ENCODE measurements at regions not wholly inside any gene's neighbourhood (a gene's known extent, or its start where the extent isn't known, plus 50 kb on each side); places are given as distances from the start of the nearest gene placed in this dataset.

DNA sequence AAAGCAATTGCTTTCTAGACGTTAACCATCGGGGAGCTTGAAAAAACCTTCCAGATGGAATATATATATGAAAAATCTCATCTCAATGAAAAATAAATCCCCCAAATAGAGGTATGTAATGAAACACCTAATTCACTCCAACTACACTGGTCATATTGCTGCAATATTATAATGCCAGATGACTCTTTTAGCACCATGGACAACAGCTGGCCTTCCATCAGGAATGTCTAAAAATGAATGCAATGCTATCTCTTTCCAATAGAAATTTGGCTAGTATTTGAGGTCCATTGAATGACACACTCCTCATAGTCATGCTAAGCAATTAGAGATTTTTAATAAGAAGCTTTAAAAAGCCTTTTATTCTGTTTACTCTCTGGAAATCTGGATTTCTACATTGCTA lies 340.2 kb upstream of the BRINP1 start:
- Histone ChIP-seq H3K36me3 (replicated peaks in 1 of 2; ENCODE audit: control extremely low read depth in 1 of 2, control insufficient read depth in 1 of 2, extremely low read depth in 1 of 2, insufficient read depth in 2 of 2, low read length in 1 of 2) (no peaks in the 10 kb centered on the region), H3K27me3 (replicated peaks in 1 of 4; ENCODE audit: control extremely low read depth in 1 of 4, control insufficient read depth in 3 of 4, insufficient read depth in 4 of 4, low read length in 3 of 4) (no peaks in the 10 kb centered on the region), H3K9me3 (ENCODE audit: control extremely low read depth in 1 of 3, control insufficient read depth in 2 of 3, insufficient read depth in 1 of 3, low read length in 2 of 3) (no peaks in the 10 kb centered on the region), H3K4me1 (ENCODE audit: control insufficient read depth in 2 of 2, insufficient read depth in 2 of 2, low read length in 2 of 2) (no peaks in the 10 kb centered on the region), H3K27ac (ENCODE audit: low read length in 2 of 2) (no peak overlapping the region), H3K79me2 (ENCODE audit: control insufficient read depth, insufficient read depth, low read length) (no peaks in the 10 kb centered on the region), H2AFZ (ENCODE audit: insufficient read depth, low read depth, low read length, poor library complexity, severe bottlenecking) (no peak overlapping the region), H3K4me3 (ENCODE audit: control extremely low read depth in 1 of 5, extremely low read depth in 1 of 5, insufficient read depth in 1 of 5, low read depth in 2 of 5, low read length in 4 of 5) (no peak overlapping the region), H3K4me2 (replicated peaks; ENCODE audit: low read depth, low read length, poor library complexity, severe bottlenecking) (no peak overlapping the region), H4K20me1 (ENCODE audit: control insufficient read depth, insufficient read depth, low read length, poor library complexity, severe bottlenecking) (no peaks in the 10 kb centered on the region), H3K9ac (ENCODE audit: low read length) (no peak overlapping the region)
- ChIA-PET CTCF (no interaction called here), POLR2A (no interaction called here)
- H3K4me3 Mint-ChIP-seq: no peak overlapping the region
- no peak for TF ChIP-seq EZH2 (IDR thresholded peaks at IDR 0.05; ENCODE audit: borderline replicate concordance, insufficient read depth, low read depth, low read length, poor library complexity, severe bottlenecking)
- TF ChIP-seq, protein P1, sequence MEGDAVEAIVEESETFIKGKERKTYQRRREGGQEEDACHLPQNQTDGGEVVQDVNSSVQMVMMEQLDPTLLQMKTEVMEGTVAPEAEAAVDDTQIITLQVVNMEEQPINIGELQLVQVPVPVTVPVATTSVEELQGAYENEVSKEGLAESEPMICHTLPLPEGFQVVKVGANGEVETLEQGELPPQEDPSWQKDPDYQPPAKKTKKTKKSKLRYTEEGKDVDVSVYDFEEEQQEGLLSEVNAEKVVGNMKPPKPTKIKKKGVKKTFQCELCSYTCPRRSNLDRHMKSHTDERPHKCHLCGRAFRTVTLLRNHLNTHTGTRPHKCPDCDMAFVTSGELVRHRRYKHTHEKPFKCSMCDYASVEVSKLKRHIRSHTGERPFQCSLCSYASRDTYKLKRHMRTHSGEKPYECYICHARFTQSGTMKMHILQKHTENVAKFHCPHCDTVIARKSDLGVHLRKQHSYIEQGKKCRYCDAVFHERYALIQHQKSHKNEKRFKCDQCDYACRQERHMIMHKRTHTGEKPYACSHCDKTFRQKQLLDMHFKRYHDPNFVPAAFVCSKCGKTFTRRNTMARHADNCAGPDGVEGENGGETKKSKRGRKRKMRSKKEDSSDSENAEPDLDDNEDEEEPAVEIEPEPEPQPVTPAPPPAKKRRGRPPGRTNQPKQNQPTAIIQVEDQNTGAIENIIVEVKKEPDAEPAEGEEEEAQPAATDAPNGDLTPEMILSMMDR (IDR thresholded peaks at IDR 0.05): no peak
- ATAC-seq (ENCODE audit: low read depth) (no peak), DNase-seq (no peak)
- intact Hi-C loops (cut with micrococcal nuclease): no loop called here
- WGBS (ENCODE audit: insufficient coverage): no CpG with 5 or more reads among the region's 2 CpGs
- peaks cover 5% of the 10 kb centered on the region for H3K27me3 Mint-ChIP-seq
- no peaks in the 10 kb centered on the region for H3K4me1 Mint-ChIP-seq
- H3K27ac Mint-ChIP-seq: no peak overlapping the region
- H3K9me3 Mint-ChIP-seq (ENCODE audit: insufficient read depth): no peaks in the 10 kb centered on the region

DNA sequence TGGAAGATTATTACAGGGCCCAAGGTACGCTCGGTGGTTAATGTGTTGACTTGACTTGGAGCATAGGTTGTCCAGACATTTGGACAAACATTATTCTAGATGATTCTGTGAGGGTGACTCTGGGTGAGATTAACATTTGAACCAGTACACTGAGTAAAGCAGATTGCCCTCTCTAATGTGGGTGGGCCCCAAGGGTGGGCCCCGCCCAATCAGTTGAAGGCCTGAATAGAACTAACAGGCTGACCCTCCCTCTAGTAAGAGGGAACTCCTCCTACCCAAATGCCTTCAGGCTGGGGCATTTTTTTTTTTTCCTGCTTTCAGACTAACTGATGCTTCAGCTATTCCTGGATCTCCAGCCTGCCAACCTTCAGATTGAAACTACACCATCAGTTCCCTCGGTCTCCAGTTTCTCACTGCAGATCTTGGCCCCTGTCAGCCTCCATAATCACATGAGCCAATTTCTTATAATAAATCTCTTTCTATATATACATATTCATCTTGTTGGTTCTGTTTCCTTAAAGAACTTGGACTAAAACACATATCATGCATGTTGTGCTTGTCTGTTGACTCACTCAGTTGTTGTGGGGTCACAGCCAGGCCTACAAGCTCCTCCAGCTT lies 338.1 kb upstream of the BRINP1 start:
- no peak overlapping the region for H3K4me3 Mint-ChIP-seq
- Histone ChIP-seq H3K9ac (ENCODE audit: low read length) (no peak overlapping the region), H4K20me1 (ENCODE audit: control insufficient read depth, insufficient read depth, low read length, poor library complexity, severe bottlenecking) (no peaks in the 10 kb centered on the region), H3K4me3 (ENCODE audit: control extremely low read depth in 1 of 5, extremely low read depth in 1 of 5, insufficient read depth in 1 of 5, low read depth in 2 of 5, low read length in 4 of 5) (no peak overlapping the region), H3K27ac (ENCODE audit: low read length in 2 of 2) (no peak overlapping the region), H3K79me2 (ENCODE audit: control insufficient read depth, insufficient read depth, low read length) (no peaks in the 10 kb centered on the region), H2AFZ (ENCODE audit: insufficient read depth, low read depth, low read length, poor library complexity, severe bottlenecking) (no peak overlapping the region), H3K4me2 (replicated peaks; ENCODE audit: low read depth, low read length, poor library complexity, severe bottlenecking) (no peak overlapping the region), H3K4me1 (ENCODE audit: control insufficient read depth in 2 of 2, insufficient read depth in 2 of 2, low read length in 2 of 2) (no peaks in the 10 kb centered on the region), H3K9me3 (ENCODE audit: control extremely low read depth in 1 of 3, control insufficient read depth in 2 of 3, insufficient read depth in 1 of 3, low read length in 2 of 3) (no peaks in the 10 kb centered on the region), H3K27me3 (replicated peaks in 1 of 4; ENCODE audit: control extremely low read depth in 1 of 4, control insufficient read depth in 3 of 4, insufficient read depth in 4 of 4, low read length in 3 of 4) (no peaks in the 10 kb centered on the region), H3K36me3 (replicated peaks in 1 of 2; ENCODE audit: control extremely low read depth in 1 of 2, control insufficient read depth in 1 of 2, extremely low read depth in 1 of 2, insufficient read depth in 2 of 2, low read length in 1 of 2) (no peaks in the 10 kb centered on the region)
- H3K4me1 Mint-ChIP-seq: no peaks in the 10 kb centered on the region
- no peak overlapping the region for H3K27ac Mint-ChIP-seq
- peaks cover 5% of the 10 kb centered on the region for H3K27me3 Mint-ChIP-seq
- DNase-seq (no peak), ATAC-seq (ENCODE audit: low read depth) (no peak)
- ChIA-PET CTCF (no interaction called here), POLR2A (no interaction called here)
- WGBS (ENCODE audit: insufficient coverage): 80% methylated on average over 2 of the region's 4 CpGs
- TF ChIP-seq, protein P1 (IDR thresholded peaks at IDR 0.05): no peak
- TF ChIP-seq EZH2 (IDR thresholded peaks at IDR 0.05; ENCODE audit: borderline replicate concordance, insufficient read depth, low read depth, low read length, poor library complexity, severe bottlenecking): no peak
- no peaks in the 10 kb centered on the region for H3K9me3 Mint-ChIP-seq (ENCODE audit: insufficient read depth)
- intact Hi-C loops (cut with micrococcal nuclease): no loop called here
